ENCODE measurements at regions not wholly inside any gene's neighbourhood (a gene's known extent, or its start where the extent isn't known, plus 50 kb on each side); places are given as distances from the start of the nearest gene placed in this dataset.

GRCh38 chrX:22325096-22325495, 52.4 kb downstream of the CBLL2 start:
- DNase-seq (ENCODE audit: low spot score) = no peak

- no peak for DNase-seq (ENCODE audit: low spot score)
Observed at GRCh38 chrX:22329783-22330182, 57.1 kb downstream of the CBLL2 start.

GRCh38 chrX:22338740-22339139, 66.0 kb downstream of the CBLL2 start:
- DNase-seq (ENCODE audit: low spot score) = no peak

DNA sequence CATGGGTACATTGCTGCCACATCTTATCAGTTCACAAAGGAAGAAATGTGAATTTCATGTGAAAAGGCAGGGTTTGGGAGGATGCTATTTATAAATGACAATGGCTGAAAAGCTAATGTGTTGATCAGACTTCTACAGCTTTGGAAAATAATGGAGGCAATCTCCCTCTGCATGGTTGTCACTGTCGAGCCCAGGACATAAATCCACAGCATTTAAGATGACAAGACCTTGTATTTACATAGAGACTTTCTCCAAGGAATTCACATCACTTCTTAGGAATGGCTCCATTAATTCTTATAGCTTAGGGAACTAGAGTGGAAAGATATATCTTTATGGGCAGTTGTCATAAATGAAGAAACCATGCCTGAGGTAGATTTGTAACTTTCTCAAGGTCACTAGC, 66.7 kb downstream of the CBLL2 start:
- DNase-seq (ENCODE audit: low spot score) = no peak

DNA sequence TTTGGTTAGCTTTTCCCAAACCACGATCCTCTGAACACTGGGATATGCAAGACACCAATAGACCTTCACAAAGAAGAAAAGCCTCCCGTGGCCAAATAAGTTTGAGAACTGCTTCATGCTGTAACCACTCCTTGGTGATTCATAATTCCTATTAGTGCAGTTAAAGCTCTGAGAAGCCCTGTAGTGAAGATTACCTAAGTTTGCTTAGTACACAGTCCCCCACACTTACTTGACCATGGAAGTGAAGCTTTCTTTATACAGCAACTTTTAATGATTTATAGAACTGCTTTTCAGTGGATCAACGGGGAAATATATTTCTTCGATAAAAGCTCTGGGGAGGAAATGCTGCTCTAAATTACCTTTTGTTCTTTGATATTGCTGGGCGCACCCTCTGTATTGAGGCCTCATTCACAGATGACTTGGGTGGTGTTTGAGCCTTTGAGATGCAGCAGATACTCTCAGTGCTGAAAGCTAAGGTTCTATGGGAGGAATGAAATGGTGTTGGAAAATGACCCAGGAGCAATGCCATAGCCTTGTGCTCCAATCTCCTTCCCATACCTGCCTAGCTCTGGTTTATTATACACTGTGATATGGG, 67.4 kb downstream of the CBLL2 start:
- DNase-seq (ENCODE audit: low spot score) = no peak

DNA sequence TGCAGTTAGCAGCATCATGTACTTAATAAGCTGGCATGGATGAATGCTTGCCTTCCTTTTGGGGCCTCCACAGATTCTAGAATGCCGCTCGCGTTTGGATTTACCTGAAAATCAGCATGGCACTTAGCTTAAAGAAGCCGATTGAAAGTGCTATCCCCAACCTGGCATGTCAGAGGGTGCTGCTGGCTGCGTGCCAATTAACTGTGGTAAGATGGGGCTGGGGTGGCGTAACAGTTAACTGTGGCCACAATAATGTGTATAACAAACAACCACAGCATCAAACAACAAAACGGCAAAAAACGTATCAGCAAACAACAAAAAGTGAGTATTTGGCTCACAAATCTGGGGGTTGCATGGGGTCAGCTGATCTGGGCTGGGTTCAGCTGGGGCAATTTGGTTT, 70.5 kb downstream of the CBLL2 start:
- no peak for DNase-seq (ENCODE audit: low spot score)

- no peak for DNase-seq (ENCODE audit: low spot score)
Observed at GRCh38 chrX:22345884-22346283, 73.2 kb downstream of the CBLL2 start.

DNA sequence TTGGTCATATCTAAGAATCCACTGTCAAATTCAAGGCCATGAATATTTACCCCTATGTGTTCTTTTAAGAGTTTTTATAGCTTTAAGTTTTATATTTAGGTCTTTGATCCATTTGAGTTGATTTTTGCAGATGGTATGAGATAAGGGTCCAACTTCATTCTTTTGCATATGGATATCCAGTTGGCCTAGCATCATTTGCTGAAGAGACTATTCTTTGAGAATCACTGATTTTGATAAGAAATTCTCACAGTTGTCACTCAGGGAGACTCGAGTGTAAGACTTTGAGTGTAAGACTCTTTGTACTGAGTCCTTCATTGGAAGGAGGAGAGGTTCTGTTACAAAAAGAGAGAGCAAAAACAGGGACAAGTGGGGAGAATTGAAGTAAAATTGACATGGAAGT, 74.8 kb downstream of the CBLL2 start:
- DNase-seq (ENCODE audit: low spot score) = no peak

DNA sequence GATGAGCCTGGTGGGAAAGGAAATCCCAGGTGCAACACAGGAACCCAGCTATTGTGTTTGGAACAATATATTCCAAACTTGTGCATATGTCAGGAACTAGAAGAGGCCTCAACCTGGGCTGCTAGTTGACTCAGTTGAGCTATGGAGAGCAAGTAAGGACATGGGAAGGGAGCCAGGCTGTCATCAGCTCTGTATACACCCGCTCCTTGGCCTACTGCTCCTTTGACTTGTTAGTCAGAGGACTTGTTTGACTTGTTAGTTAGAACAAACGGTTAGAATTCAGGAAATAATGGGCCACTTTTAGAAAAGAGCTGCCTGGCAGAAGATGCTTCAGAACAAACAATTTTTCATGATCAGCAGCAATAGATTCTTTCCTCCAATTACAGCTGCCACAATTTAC, 76.4 kb downstream of the CBLL2 start:
- DNase-seq (ENCODE audit: low spot score) = no peak

- no peak for DNase-seq (ENCODE audit: low spot score)
Observed at GRCh38 chrX:22351076-22351475, 78.4 kb downstream of the CBLL2 start.

DNA sequence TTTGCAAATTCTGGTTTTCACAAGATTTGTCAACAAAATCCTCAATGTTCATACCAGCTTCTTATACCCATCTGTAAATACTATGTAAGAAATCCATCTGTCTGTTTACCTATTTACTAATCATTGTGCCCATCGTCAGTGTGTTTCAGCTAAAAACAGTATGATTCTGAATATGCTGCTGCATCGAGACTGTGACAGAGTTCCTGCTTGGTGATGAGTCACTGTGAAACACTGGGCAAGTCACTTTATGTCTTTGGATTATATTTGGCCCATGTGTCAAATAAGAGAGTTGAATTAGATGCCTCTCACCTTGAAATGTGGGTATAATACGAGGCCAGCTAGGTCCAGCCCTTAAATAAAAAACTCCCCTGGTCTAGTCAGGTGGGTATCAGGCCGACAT, 79.3 kb downstream of the CBLL2 start:
- DNase-seq (ENCODE audit: low spot score) = no peak

- no peak for DNase-seq (ENCODE audit: low spot score)
Observed at GRCh38 chrX:22357621-22358020, 84.9 kb downstream of the CBLL2 start.

GRCh38 chrX:22360129-22360528, 87.4 kb downstream of the CBLL2 start:
- no peak for DNase-seq (ENCODE audit: low spot score)

GRCh38 chrX:22365460-22365859, 92.7 kb downstream of the CBLL2 start:
- DNase-seq (ENCODE audit: low spot score) = no peak

DNA sequence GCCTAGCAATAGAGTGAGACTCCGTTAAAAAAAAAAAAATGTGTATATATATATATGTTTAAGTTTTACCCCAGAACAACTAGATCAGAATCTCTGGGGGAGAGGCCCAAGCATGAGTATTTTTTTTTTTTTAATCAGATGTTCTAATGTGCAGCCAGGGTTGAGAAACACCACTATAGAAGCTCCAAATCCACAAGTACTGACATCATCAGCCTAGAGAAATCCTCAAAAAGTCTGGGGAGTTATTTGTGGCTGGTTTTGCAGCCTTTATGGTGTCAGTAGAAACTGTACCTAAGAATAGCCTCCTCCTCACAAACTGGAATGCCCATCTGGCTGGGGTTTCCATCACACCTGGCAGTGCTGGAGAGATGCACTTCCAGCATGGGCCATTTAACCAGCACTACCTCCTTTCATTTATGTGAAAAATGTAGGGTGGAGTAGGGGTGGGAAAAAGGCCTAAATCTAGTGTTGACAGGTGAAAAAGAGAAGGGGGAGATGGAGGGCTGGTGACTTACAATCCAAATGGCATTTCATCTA, 93.5 kb downstream of the CBLL2 start:
- no peak for DNase-seq (ENCODE audit: low spot score)

- no peak for DNase-seq (ENCODE audit: low spot score)
Observed at GRCh38 chrX:22366906-22367305, 94.2 kb downstream of the CBLL2 start.

- no peak for DNase-seq (ENCODE audit: low spot score)
Observed at GRCh38 chrX:22373094-22373493, 100.4 kb downstream of the CBLL2 start.

- DNase-seq (ENCODE audit: low spot score) = no peak
Observed at GRCh38 chrX:22373766-22374165, 101.1 kb downstream of the CBLL2 start.

DNA sequence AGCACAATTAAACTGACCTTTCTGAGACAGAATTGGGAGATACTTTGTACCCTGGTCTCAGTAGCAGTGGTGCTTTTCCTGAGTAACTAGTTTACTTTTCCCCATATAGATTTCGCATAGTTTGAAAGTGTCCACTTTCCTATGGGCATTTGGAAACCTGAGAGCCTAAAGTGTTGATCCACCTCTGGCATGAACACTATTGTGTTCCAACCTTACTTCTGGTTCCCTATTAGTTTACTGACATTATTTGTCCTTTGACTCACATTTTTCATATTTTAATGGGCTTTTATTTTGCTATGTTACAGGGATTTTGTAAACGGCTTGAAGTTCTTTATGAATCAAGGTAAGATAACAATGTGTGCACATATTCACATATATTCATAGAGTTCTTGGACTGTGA, 103.7 kb downstream of the CBLL2 start:
- no peak for DNase-seq (ENCODE audit: low spot score)

DNA sequence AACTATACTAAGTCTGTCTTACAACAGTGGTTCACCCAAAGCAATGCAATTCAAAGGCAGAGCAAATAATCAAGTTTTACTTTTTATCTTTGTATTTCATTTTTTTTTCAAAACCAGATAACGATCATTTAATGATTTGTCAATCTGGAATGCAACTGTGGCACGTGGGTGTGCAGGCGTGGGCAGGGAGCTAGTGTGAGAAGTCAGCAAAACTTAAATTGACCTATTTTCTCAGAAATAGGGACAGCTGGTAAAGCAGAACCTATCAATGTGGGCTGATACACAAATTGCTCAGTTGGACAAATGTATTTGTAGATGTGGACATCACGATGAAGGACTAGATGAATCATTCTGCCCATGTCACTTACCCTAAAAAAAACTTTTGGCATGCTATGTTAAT, 105.6 kb downstream of the CBLL2 start:
- no peak for DNase-seq (ENCODE audit: low spot score)

DNA sequence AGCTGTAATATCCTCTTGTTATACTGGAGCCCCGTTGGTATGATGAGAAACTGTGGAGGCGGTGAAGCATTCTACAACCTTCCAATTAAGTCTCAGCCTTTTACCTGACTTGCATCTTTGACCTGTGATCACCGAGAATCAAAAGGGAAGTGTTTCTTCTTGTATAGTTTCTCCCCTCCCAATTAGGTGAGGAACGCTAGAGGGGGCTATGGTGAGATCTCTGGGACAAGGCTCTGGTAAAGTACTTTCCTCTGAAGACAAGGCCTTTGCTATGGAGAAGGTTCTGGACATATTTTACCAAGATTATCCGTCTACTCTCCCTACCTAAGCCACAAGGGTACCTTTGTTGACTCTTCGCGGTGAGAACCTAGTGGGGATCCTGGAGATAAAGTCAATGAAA, 111.3 kb downstream of the CBLL2 start:
- DNase-seq (ENCODE audit: low spot score) = no peak

GRCh38 chrX:22389556-22390179, 117.0 kb downstream of the CBLL2 start:
- DNase-seq (ENCODE audit: low spot score) = no peak

DNA sequence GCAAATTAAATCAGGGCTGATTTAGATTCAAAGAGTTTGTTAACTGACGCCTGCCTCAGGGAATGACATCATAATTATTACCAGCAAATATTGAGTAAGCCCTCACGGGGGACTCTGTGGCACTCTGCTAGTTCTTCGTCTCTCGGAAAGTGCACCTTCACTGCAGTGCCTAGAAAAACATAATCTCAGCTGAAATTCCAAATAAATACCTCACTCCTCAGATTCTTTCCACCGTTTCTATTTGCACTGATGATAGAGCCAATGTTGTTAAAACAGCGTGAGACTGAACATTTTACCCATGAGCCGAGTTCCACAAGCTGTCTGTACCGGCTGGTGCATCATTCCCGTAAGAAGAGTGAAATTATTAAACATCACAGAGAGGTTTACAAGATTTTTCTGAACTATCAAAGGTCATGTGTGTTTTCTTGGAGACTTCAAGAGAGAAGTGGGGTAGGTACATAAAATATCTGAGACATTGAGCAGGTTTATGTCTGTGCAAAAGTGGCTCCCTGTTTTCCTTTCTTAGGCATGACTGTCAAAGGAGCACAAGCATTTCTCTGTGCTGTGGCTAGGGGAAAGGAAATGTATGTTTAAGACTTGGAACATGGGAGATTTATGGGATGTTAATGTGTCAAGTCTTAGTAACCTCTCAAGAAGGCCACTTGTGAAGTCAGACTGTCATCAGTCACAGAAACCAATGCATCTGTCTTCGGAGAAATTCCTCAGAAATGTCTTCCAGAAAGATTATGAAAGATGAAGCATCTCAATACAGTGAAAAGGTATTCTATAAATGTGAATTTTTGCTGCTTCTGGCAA, 119.6 kb downstream of the CBLL2 start:
- DNase-seq (ENCODE audit: low spot score) = no peak

Measured in germinal center (tissue), 1 donor.